Breast epithelium (tissue), 3 donors: ENCODE measurements at regions not wholly inside any gene's neighbourhood (a gene's known extent, or its start where the extent isn't known, plus 50 kb on each side); places are given as distances from the start of the nearest gene placed in this dataset.

Experiments used
- CTCF ChIP-seq, 3 donors: fragments of 450-650 bp; IDR thresholded peaks; one replicate each; pipeline ENCODE4 v1.5.1; 2016 to 2017; ENCODE audit warnings: antibody characterized with exemption in 3 of 3, mild to moderate bottlenecking in 3 of 3, moderate library complexity in 3 of 3
- POLR2A ChIP-seq: fragments of 450-650 bp; IDR thresholded peaks from one replicate; pipeline ENCODE4 v1.6.1; 2016; ENCODE audit warnings: antibody characterized with exemption, mild to moderate bottlenecking, moderate library complexity
- POLR2AphosphoS5 ChIP-seq, 3 donors: sonication (generic); formaldehyde crosslinking; IDR thresholded peaks; one replicate each; pipeline ENCODE4 v1.6.1; 2017; ENCODE audit warnings: antibody characterized with exemption in 3 of 3

- TF ChIP-seq POLR2A (no peak), CTCF (IDR thresholded peaks at IDR 0.05) (no peak), POLR2AphosphoS5 (IDR thresholded peaks at IDR 0.05) (no peak)
These were observed 238.4 kb upstream of the FAT3 start for GRCh38 chr11:91986218-91986617.
